ENCODE measurements at regions not wholly inside any gene's neighbourhood (a gene's known extent, or its start where the extent isn't known, plus 50 kb on each side); places are given as distances from the start of the nearest gene placed in this dataset.
"Not testable (repeated sequence)": the region's sequence is repeated elsewhere in the genome, so short reads cannot be mapped to it uniquely, and the experiment has no call there.

DNA sequence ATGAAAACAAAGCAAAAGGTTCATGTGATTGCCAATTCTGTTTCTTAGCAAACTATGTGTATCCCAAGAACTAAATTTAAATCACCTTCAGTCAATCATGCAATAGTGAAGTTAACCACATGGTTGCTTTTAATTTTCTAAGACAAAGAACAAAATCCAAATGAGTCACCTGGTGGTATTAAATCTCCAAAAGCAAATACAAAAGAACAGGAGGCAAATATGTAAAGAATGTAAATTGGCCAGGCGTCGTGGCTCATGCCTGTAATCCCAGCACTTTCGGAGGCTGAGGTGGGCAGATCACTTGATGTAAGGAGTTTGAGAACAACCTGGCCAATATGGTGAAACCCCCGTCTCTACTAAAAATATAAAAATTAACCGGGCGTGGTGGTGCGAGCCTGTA is 54.2 kb upstream of the PIK3R4 start:
- no peak for DNase-seq

- no peak for DNase-seq
Measured at GRCh38 chr3:130801473-130801872, 54.8 kb upstream of the PIK3R4 start.

DNA sequence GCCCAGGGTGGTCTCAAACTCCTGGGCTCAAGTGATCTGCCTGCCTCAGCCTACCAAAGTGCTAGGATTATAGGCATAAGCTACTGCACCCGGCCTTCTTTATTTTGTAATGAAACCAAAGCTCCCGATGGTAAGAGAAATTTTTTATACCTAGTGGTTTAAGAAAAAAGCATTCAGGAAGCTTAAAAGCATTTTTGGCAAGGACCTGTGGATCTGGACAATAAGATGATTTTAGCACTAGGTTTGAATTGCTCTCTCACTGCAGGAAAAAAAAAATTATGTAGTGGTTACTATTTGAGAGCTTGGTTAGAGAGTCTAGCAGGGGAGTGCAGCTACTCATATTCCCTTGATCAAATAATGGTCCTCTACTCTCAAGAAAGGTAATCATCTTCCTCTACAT is 64.9 kb upstream of the PIK3R4 start:
- DNase-seq: no peak

- no peak for DNase-seq
Measured at GRCh38 chr3:130814691-130815472, 68.3 kb upstream of the PIK3R4 start.

DNA sequence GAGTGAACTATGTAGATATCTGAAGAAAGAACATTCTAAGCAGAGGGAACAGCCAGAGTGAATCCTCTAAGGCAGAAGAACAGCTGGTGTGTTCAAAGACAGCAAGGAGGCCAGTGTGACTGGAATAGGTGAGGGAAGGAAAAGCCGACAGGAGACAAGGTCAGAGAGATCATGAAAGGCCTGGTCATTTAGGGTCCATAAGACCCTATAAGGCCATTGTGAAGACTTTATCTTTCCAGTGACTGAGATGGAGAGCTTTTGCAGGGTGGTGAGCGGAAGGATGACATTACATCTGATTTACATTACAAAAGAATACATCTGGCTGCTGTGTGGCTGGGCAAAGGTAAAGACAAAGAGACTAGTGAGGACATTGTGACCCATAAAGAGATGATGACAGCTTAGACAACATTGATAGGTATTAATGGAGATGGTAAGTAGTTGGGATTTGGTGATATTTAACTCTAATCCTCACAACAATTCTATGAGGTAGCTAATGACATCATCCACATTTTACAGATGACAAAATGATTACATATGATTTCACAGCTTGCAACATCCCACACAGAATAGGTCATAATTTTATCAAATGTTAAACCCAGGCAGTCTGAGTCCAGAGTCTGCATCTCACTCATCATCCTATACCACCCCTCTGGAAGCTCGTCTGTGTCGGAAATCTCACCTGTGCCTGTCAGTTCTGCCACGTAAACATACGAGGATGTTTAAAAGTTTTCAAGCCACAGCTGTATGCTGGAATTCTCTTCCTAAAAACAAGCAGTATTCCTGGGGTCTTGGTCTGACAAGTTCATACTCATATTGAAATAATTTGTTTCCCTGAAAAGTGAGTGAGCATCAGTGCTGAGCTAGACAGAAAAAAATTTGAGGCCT is 70.2 kb upstream of the PIK3R4 start:
- DNase-seq: no peak

DNA sequence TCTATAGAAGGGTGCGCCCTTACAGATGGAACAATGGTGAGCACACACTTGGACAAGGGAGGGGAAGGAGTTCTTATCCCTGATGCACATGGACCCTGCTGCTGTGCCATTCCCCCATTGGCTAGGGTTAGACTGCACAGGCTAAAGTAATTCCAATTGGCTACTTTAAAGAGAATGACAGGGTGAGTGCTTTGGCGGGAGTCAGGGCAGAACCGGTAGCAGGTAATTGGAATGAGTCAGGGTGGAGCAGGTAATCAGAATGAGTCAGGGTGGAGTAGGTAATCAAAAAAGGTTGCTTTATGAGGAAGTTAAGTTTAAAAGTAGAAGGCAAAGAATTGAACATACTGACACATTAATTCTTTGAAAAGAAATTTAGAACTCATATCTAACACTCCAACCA is 71.4 kb upstream of the PIK3R4 start:
- not testable (repeated sequence) for DNase-seq

GRCh38 chr3:130820976-130821375 is 72.9 kb upstream of the ATP2C1 start:
- no peak for DNase-seq

GRCh38 chr3:130821806-130822205 is 72.1 kb upstream of the ATP2C1 start:
- DNase-seq: no peak

GRCh38 chr3:130823241-130823884 is 70.5 kb upstream of the ATP2C1 start:
- DNase-seq: no peak

- DNase-seq: no peak
Measured at GRCh38 chr3:130823996-130824395, 69.9 kb upstream of the ATP2C1 start.

DNA sequence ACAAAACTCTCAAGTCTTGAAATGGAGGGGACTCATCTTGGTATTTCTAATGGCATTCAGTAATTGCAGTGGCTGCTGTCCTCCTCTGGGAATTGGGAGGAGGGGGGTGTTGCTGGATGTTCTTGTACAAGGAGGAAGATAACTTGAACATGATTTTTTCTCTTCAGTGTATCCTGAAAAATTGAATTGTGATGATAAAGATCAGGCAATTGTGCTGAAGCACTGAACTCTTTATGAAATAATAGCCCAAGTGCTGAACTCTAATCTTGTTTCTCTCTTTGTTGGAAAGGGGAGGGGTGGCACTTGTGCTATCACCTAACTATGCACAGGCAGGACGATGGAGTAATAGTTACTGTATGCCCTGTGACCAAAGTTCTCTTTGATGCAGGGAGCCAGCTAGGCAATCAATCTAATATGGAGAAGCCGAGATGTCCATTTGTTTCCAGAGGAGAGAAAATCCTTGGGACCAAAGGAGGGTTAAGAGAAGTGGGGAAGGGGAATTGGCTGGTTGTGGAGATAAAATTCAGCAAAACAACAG is 68.1 kb upstream of the ATP2C1 start:
- DNase-seq: no peak

DNA sequence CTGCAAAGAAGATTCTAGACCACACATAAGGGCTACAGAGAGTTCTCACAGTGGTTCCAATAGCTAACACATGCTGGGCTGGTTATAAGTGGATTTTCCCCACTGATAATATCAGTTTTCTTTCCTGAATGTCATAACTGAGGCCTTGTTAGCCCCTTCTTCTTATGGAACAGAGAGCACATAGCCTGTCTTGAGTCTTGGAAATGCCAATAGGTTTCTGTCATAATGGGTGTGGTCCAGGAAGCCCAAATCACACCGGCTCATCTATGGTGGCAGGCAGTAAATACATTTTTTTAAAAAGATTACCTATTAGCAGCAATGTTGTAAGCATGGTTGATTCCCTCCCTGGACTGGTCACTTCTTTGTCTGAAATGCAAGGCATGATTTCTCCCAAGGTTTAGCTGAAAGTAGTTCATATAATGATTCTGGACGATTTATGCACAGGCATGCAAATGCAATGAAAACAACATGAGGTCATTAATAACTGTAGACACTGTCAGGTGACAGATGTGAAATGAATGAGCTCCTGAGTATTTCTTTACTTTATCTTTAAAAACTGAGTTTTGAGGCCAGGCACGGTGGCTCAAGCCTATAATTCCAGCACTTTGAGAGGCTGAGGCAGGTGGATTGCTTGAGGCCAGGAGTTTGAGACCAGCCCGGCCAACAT is 67.2 kb upstream of the ATP2C1 start:
- DNase-seq: no peak

- DNase-seq: no peak
Measured at GRCh38 chr3:130827486-130827885, 66.4 kb upstream of the ATP2C1 start.

DNA sequence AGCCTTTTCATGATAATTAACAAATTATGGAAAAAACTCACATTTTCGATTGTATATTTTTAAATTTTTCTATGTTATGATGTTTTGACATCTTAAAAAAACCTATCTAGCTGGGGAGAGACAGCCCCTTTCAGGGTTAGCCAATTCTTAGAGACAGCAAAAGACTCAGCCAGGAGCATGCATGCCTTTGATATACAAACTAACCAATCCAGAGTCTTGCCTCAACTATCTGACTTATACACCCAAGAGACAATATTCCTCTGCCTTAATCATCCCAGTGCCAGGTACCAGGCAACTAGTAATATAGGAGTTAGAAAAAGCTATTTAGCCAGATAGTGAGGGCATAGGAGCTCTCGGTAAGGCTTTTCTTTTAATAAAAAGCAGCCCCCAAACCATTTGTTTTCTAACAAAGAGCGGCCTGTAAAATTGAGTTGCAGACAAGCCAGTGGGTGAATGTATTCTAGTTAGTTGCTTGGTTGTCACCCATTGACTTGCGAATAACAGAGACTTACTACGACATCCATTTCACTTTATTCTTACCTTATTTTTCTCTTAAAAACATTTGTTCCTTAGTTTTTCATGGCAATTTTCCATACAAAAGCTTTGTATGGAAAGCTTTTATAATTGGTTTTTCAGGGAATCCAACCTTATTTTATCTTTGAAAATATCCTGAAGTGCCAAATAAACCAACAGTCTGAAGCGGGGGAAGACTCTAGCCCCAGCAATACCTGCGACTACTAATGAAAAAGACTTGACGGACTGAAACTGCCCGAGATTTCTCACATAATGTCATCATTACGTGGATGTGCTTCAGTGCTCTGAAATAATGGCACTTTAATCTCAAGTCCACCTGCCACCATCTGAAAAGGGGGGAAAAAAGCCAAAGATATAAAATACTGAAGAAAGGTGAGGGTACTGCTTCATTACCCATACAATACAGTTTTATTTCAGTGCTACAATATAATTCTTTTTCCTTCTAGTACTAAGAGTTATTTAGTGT is 64.6 kb upstream of the ATP2C1 start:
- no peak for DNase-seq

DNA sequence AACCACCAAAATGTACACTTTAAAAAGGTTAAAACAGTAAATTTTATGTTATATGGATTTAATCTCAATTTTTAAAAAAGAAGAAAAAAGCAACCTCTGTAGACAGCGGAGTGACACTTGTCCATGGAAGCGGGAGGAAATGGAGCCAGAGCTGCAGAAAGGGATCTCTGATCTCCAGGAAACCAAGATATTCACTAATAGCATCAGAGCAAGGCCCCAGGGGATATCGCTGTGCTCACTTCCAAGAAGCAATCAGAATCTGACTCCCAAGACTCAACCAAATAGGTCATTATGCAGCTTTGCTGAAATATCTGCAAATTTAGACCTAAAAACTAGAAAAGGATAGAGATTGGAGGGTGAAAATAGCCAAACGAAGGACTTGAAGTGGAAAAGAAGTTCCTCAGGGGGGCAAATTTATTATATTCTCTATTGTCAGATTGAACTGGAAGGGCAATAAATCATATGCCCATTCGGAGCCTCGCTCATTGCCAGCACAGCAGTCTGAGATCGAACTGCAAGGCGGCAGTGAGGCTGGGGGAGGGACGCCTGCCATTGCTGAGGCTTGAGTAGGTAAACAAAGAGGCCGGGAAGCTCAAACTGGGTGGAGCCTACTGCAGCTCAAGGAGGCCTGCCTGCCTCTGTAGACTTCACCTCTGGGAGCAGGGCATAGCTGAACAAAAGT is 62.0 kb upstream of the ATP2C1 start:
- no peak for DNase-seq

DNA sequence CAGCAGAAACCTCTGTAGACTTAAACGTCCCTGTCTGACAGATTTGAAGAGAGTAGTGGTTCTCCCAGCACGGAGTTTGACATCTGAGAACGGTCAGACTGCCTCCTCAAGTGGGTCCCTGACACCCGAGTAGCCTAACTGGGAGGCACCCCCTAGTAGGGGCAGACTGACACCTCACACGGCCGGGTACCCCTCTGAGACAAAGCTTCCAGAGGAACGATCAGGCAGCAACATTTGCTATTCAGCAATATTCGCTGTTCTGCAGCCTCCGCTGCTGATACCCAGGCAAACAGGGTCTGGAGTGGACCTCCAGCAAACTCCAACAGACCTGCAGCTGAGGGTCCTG is 61.5 kb upstream of the ATP2C1 start:
- not testable (repeated sequence) for DNase-seq

DNA sequence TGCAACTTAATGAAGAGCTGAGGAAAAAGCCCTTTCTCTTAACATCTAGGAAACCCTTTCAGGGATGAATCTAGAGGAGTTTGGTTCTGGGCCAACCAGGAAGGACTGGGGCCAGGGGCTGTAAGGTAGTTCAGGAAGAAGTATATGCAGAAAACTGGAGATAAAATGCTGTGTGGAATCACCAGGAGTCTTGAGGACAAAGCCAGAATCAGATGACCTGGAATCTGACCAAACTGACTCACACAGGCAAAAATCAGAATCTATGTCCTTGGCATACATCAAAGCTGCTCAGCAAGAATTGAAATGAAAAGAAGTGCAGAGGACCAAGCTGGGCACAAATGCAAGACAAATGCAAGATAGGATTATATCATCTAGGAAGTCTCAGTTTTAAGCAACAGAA is 59.4 kb upstream of the ATP2C1 start:
- DNase-seq: peak; percentile 34

DNA sequence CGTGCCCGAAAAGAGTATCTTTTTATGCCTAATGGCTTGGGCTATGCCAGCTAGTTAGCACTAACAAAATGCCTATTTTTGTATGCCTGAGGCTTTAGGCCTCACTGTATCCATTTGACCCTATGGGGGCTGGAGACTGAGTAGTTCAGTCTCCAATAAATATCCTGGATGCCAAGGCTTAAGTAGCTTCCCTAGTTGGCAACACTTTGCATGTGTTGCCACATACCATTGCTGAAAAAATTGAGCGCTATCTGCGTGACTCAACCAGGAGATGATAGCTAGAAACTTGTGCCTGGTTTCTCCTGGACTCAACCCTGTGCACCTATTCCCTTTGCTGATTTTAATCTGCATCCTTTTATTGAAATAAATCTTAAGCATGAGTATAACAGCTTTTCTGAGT is 58.4 kb upstream of the ATP2C1 start:
- no peak for DNase-seq

DNA sequence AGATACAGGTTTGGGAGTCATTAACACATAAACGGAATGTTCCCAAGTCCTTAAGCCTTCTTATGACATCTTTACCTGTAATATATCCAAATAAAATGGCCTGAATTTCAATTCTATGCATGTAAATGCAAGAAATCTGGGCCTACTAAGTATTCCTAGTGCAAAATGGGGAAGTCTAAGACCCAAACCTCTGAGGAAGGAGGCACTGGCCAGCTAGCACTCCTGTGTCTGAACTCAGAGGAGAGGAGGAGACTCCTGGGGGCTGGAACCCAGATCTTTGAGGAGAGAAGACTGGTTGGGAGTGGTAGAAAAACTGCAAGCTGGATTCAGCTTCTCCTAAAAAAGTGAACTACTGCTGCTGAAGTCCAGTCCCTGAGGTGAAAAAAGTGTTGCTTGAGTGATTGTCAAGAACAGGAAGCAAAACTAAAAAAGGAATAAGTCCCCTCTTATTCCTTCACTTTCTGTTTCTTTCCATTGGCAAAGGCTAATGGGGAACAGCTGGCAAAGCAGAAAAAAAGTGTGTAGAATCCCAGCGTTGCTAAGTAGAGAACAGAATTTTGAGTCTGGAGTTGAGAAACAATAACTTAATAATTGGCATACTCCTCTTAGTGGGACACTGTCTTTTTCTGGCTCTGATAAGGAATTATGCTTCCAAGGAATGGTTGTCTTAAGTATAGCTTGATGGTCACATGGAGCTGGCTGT is 54.8 kb upstream of the ATP2C1 start:
- no peak for DNase-seq

DNA sequence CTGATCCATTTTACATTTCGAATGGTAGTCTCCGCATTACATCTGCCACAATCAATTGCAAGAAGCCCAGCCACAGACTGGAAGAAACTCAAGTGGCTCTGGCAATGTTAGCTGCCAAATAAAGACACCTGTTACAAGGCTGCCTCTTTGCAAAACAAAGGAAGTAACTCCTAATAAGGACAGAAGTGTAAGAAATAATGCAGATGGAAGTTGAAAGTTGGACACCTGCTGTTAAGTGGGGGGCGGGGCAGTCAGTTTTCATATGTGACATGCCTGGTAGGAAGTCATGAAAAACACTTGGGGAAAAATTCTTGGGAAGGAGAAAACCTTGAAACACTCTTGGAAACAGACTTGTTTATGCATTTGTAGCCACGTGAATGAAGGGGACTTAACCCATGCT is 54.1 kb upstream of the ATP2C1 start:
- peak; percentile 72 for DNase-seq

Measured in NCI-H2029 (cell line).